Astrocyte (in vitro differentiated cells and primary cell): ENCODE measurements at regions not wholly inside any gene's neighbourhood (a gene's known extent, or its start where the extent isn't known, plus 50 kb on each side); places are given as distances from the start of the nearest gene placed in this dataset.

Source experiments
- EZH2 ChIP-seq: IDR thresholded peaks from 2 replicates; pipeline ENCODE4 v1.6.1; 2012; ENCODE audit warnings: mild to moderate bottlenecking, low read length, inconsistent platforms; ENCODE audit not compliant: insufficient read depth
- TF ChIP-seq, protein P1 (sequence below): IDR thresholded peaks from 2 replicates; pipeline ENCODE4 v1.5.1; 2011; ENCODE audit warnings: low read depth, mild to moderate bottlenecking, inconsistent platforms, low read length, moderate library complexity; ENCODE audit not compliant: insufficient read depth

GRCh38 chr2:71846072-71846471 lies 301.6 kb downstream of the CYP26B1 start:
- TF ChIP-seq, protein P1, sequence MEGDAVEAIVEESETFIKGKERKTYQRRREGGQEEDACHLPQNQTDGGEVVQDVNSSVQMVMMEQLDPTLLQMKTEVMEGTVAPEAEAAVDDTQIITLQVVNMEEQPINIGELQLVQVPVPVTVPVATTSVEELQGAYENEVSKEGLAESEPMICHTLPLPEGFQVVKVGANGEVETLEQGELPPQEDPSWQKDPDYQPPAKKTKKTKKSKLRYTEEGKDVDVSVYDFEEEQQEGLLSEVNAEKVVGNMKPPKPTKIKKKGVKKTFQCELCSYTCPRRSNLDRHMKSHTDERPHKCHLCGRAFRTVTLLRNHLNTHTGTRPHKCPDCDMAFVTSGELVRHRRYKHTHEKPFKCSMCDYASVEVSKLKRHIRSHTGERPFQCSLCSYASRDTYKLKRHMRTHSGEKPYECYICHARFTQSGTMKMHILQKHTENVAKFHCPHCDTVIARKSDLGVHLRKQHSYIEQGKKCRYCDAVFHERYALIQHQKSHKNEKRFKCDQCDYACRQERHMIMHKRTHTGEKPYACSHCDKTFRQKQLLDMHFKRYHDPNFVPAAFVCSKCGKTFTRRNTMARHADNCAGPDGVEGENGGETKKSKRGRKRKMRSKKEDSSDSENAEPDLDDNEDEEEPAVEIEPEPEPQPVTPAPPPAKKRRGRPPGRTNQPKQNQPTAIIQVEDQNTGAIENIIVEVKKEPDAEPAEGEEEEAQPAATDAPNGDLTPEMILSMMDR, result no peak
- no peak for TF ChIP-seq EZH2
